Mammary epithelial cell (primary cell): ENCODE measurements at regions not wholly inside any gene's neighbourhood (a gene's known extent, or its start where the extent isn't known, plus 50 kb on each side); places are given as distances from the start of the nearest gene placed in this dataset.

ENCODE experiments used
- EZH2 ChIP-seq: IDR thresholded peaks from 2 replicates; pipeline ENCODE4 v1.6.1; 2012; ENCODE audit warnings: low read length, inconsistent platforms, borderline replicate concordance
- TF ChIP-seq, protein P1 (sequence below), 2 donors: IDR thresholded peaks in 1 of 2; conservative IDR thresholded peaks in 1 of 2; 2 replicates each; pipeline ENCODE4 v1.5.1; 2011 to 2012; ENCODE audit warnings: inconsistent platforms in 2 of 2, low read length in 2 of 2, mild to moderate bottlenecking in 2 of 2, control low read depth in 1 of 2, low read depth in 1 of 2; ENCODE audit not compliant: insufficient read depth in 1 of 2; ENCODE audit errors: extremely low read depth in 1 of 2

DNA sequence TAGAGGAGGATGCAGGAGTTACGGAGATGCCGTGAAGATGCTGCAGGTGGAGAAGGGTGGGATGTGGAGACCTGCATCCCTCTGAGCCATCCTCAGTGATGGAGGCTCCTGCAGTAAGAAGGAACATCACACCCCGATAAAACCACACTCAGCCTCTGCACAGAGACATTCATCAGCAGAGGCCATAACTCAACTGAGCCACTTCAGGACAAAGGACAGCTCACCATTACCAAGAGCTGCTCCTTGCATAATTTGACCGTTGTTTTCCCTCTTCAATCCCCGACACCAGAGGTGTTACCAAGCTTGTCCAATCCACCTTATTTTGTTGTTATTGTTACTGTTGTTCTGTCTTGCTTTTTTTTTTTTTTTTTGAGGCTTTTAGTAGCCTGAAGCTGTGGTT lies 543.9 kb downstream of the AJAP1 start:
- TF ChIP-seq, protein P1, sequence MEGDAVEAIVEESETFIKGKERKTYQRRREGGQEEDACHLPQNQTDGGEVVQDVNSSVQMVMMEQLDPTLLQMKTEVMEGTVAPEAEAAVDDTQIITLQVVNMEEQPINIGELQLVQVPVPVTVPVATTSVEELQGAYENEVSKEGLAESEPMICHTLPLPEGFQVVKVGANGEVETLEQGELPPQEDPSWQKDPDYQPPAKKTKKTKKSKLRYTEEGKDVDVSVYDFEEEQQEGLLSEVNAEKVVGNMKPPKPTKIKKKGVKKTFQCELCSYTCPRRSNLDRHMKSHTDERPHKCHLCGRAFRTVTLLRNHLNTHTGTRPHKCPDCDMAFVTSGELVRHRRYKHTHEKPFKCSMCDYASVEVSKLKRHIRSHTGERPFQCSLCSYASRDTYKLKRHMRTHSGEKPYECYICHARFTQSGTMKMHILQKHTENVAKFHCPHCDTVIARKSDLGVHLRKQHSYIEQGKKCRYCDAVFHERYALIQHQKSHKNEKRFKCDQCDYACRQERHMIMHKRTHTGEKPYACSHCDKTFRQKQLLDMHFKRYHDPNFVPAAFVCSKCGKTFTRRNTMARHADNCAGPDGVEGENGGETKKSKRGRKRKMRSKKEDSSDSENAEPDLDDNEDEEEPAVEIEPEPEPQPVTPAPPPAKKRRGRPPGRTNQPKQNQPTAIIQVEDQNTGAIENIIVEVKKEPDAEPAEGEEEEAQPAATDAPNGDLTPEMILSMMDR (conservative IDR thresholded peaks at IDR 0.05 in 1 of 2, IDR thresholded peaks at IDR 0.05 in 1 of 2; ENCODE audit: extremely low read depth in 1 of 2, insufficient read depth in 1 of 2, low read depth in 1 of 2, low read length in 2 of 2): no peak
- TF ChIP-seq EZH2: no peak
